ENCODE measurements at regions not wholly inside any gene's neighbourhood (a gene's known extent, or its start where the extent isn't known, plus 50 kb on each side); places are given as distances from the start of the nearest gene placed in this dataset.

GRCh38 chr3:96259299-96259698 is 555.1 kb upstream of the EPHA6 start:
- DNase-seq (no peak), ATAC-seq (ENCODE audit: low read depth) (no peak)
- ChIA-PET POLR2A (no interaction called here), CTCF (no interaction called here)
- Mint-ChIP-seq H3K27me3 (no peaks in the 10 kb centered on the region), H3K4me1 (no peaks in the 10 kb centered on the region), H3K4me3 (no peak overlapping the region), H3K9me3 (ENCODE audit: insufficient read depth) (no peaks in the 10 kb centered on the region), H3K27ac (no peak overlapping the region)
- no peak overlapping the region for H3K9ac ChIP-seq (ENCODE audit: low read length)
- no peak overlapping the region for H3K27ac ChIP-seq (ENCODE audit: low read length in 2 of 2)
- intact Hi-C loops (cut with micrococcal nuclease), result no loop called here
- no peaks in the 10 kb centered on the region for H3K4me1 ChIP-seq (ENCODE audit: control insufficient read depth in 2 of 2, insufficient read depth in 2 of 2, low read length in 2 of 2)
- no peak overlapping the region for H3K4me2 ChIP-seq (replicated peaks; ENCODE audit: low read depth, low read length, poor library complexity, severe bottlenecking)
- no peak overlapping the region for H3K4me3 ChIP-seq (ENCODE audit: control extremely low read depth in 1 of 5, extremely low read depth in 1 of 5, insufficient read depth in 1 of 5, low read depth in 2 of 5, low read length in 4 of 5)
- no peaks in the 10 kb centered on the region for H4K20me1 ChIP-seq (ENCODE audit: control insufficient read depth, insufficient read depth, low read length, poor library complexity, severe bottlenecking)
- no peaks in the 10 kb centered on the region for H3K27me3 ChIP-seq (replicated peaks in 1 of 4; ENCODE audit: control extremely low read depth in 1 of 4, control insufficient read depth in 3 of 4, insufficient read depth in 4 of 4, low read length in 3 of 4)
- no peak for TF ChIP-seq EZH2 (IDR thresholded peaks at IDR 0.05; ENCODE audit: borderline replicate concordance, insufficient read depth, low read depth, low read length, poor library complexity, severe bottlenecking)
- TF ChIP-seq CTCF (IDR thresholded peaks at IDR 0.05), result no peak
- peaks cover 0 to 3% (median 0%) of the 10 kb centered on the region in 3 donors for H3K9me3 ChIP-seq (ENCODE audit: control extremely low read depth in 1 of 3, control insufficient read depth in 2 of 3, insufficient read depth in 1 of 3, low read length in 2 of 3)
- no peaks in the 10 kb centered on the region for H3K36me3 ChIP-seq (replicated peaks in 1 of 2; ENCODE audit: control extremely low read depth in 1 of 2, control insufficient read depth in 1 of 2, extremely low read depth in 1 of 2, insufficient read depth in 2 of 2, low read length in 1 of 2)
- no peaks in the 10 kb centered on the region for H3K79me2 ChIP-seq (ENCODE audit: control insufficient read depth, insufficient read depth, low read length)
- H2AFZ ChIP-seq (ENCODE audit: insufficient read depth, low read depth, low read length, poor library complexity, severe bottlenecking), result no peak overlapping the region

- Histone ChIP-seq H3K36me3 (replicated peaks in 1 of 2; ENCODE audit: control extremely low read depth in 1 of 2, control insufficient read depth in 1 of 2, extremely low read depth in 1 of 2, insufficient read depth in 2 of 2, low read length in 1 of 2) (no peaks in the 10 kb centered on the region), H3K4me1 (ENCODE audit: control insufficient read depth in 2 of 2, insufficient read depth in 2 of 2, low read length in 2 of 2) (no peaks in the 10 kb centered on the region), H3K27ac (ENCODE audit: low read length in 2 of 2) (no peak overlapping the region), H3K27me3 (replicated peaks in 1 of 4; ENCODE audit: control extremely low read depth in 1 of 4, control insufficient read depth in 3 of 4, insufficient read depth in 4 of 4, low read length in 3 of 4) (no peaks in the 10 kb centered on the region), H3K79me2 (ENCODE audit: control insufficient read depth, insufficient read depth, low read length) (no peaks in the 10 kb centered on the region), H3K4me2 (replicated peaks; ENCODE audit: low read depth, low read length, poor library complexity, severe bottlenecking) (no peak overlapping the region), H3K9ac (ENCODE audit: low read length) (no peak overlapping the region), H3K9me3 (ENCODE audit: control extremely low read depth in 1 of 3, control insufficient read depth in 2 of 3, insufficient read depth in 1 of 3, low read length in 2 of 3) (peaks cover 0 to 3% (median 1%) of the 10 kb centered on the region in 3 donors), H2AFZ (ENCODE audit: insufficient read depth, low read depth, low read length, poor library complexity, severe bottlenecking) (no peak overlapping the region), H3K4me3 (ENCODE audit: control extremely low read depth in 1 of 5, extremely low read depth in 1 of 5, insufficient read depth in 1 of 5, low read depth in 2 of 5, low read length in 4 of 5) (no peak overlapping the region), H4K20me1 (ENCODE audit: control insufficient read depth, insufficient read depth, low read length, poor library complexity, severe bottlenecking) (no peaks in the 10 kb centered on the region)
- TF ChIP-seq CTCF (IDR thresholded peaks at IDR 0.05), result no peak
- no peak for TF ChIP-seq EZH2 (IDR thresholded peaks at IDR 0.05; ENCODE audit: borderline replicate concordance, insufficient read depth, low read depth, low read length, poor library complexity, severe bottlenecking)
- ATAC-seq (ENCODE audit: low read depth), result no peak
- no CpG with 5 or more reads among the region's 2 CpGs for WGBS (ENCODE audit: insufficient coverage)
- H3K4me1 Mint-ChIP-seq, result no peaks in the 10 kb centered on the region
- intact Hi-C loops (cut with micrococcal nuclease), result no loop called here
- no peak for DNase-seq
- H3K27me3 Mint-ChIP-seq, result no peaks in the 10 kb centered on the region
- POLR2A ChIA-PET, result no interaction called here
- no peak overlapping the region for H3K27ac Mint-ChIP-seq
- no peaks in the 10 kb centered on the region for H3K9me3 Mint-ChIP-seq (ENCODE audit: insufficient read depth)
- CTCF ChIA-PET, result no interaction called here
- H3K4me3 Mint-ChIP-seq, result no peak overlapping the region
These were observed 549.7 kb upstream of the EPHA6 start for GRCh38 chr3:96264701-96265100.

All from B cell (primary cell).